ENCODE measurements at regions not wholly inside any gene's neighbourhood (a gene's known extent, or its start where the extent isn't known, plus 50 kb on each side); places are given as distances from the start of the nearest gene placed in this dataset.
"Not testable (repeated sequence)": the region's sequence is repeated elsewhere in the genome, so short reads cannot be mapped to it uniquely, and the experiment has no call there.

DNA sequence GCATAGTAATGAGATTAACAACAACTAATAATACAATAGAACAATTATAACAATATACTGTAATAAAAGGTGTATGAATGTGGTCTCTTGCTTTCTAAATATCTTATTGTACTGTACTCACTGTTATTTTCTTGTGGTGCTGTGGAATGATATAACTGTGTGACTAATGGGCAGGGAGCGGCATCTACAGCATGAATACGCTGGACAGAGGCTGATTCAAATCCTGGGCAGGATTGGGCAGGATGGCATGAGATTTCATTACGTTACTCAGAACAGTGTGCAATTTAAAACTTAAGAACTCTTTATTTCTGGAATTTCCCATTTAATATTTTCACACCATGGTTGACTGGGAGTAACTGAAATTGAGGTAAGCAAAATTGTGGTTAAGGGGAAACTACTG, 1239.8 kb upstream of the GOT2 start:
- TF ChIP-seq POLR2AphosphoS5 (IDR thresholded peaks at IDR 0.05) (no peak), POLR2A (IDR thresholded peaks at IDR 0.05) (no peak)
- TF ChIP-seq, protein P1, sequence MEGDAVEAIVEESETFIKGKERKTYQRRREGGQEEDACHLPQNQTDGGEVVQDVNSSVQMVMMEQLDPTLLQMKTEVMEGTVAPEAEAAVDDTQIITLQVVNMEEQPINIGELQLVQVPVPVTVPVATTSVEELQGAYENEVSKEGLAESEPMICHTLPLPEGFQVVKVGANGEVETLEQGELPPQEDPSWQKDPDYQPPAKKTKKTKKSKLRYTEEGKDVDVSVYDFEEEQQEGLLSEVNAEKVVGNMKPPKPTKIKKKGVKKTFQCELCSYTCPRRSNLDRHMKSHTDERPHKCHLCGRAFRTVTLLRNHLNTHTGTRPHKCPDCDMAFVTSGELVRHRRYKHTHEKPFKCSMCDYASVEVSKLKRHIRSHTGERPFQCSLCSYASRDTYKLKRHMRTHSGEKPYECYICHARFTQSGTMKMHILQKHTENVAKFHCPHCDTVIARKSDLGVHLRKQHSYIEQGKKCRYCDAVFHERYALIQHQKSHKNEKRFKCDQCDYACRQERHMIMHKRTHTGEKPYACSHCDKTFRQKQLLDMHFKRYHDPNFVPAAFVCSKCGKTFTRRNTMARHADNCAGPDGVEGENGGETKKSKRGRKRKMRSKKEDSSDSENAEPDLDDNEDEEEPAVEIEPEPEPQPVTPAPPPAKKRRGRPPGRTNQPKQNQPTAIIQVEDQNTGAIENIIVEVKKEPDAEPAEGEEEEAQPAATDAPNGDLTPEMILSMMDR (IDR thresholded peaks at IDR 0.05), result no peak
- Histone ChIP-seq H3K9me3 (no peaks in the 10 kb centered on the region), H3K4me1 (replicated peaks) (no peaks in the 10 kb centered on the region), H3K36me3 (no peaks in the 10 kb centered on the region), H3K4me3 (no peak overlapping the region), H3K27me3 (replicated peaks; ENCODE audit: insufficient read depth) (no peaks in the 10 kb centered on the region), H3K27ac (no peak overlapping the region)
- intact Hi-C loops (cut with DNase I), result no loop called here
- WGBS, result 90% methylated on average over 3 of the region's 3 CpGs
- no peak for DNase-seq (ENCODE audit: low spot score)

DNA sequence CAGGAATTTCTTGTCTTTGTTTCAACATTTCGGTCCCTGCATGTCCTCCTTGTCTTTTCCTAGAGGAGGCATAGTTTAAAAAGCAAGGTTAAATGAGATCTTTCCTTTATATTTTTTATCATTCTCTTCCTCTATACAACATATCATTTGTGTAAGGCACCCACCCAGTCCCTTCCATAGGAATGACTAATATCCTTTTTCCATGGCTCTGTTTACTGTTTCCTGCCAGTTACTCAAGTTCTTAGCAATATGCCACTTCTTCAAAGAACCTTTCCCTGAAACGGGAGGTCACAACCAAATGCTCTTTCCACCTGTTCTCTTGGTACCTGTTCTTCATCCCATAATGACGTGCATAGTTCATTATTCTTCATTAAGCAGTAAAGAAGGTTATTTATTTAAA, 1237.1 kb upstream of the GOT2 start:
- H3K4me3 ChIP-seq, result no peak overlapping the region
- H3K27me3 ChIP-seq (replicated peaks; ENCODE audit: insufficient read depth), result no peaks in the 10 kb centered on the region
- TF ChIP-seq, protein P1 (IDR thresholded peaks at IDR 0.05), result no peak
- TF ChIP-seq POLR2AphosphoS5 (IDR thresholded peaks at IDR 0.05) (no peak), POLR2A (IDR thresholded peaks at IDR 0.05) (no peak)
- H3K4me1 ChIP-seq (replicated peaks), result no peaks in the 10 kb centered on the region
- H3K27ac ChIP-seq, result no peak overlapping the region
- 67% methylated on average over 3 of the region's 3 CpGs for WGBS
- intact Hi-C loops (cut with DNase I), result no loop called here
- DNase-seq (ENCODE audit: low spot score), result no peak
- no peaks in the 10 kb centered on the region for H3K9me3 ChIP-seq
- no peaks in the 10 kb centered on the region for H3K36me3 ChIP-seq

DNA sequence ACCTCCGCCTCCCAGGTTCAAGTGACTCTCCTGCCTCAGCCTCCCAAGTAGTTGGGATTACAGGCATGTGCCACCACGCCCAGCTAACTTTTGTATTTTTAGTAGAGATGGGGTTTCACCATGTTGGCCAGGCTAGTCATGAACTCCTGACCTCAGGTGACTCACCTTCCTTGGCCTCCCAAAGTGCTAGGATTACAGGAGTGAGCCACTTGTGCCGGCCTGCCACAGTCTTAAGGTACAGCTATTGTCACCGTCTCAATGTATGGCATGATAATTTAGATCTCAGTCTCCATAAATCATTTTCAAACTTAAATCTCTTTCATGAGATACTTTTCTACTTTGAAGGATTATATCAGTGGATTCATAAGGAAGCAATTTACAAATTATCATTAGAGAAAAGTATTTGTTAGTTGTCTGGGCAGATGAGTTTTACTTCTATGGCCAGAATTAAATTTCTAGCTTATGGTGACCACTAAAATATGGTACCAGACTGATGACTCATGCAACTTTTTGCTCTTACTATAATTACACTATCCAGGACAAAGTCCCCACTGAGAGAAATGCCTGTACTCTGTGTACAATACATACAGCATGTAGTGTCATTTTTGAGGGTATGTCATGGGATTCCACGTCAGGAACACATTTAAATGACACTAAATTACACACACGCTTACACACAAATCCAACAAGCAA, 1230.3 kb upstream of the GOT2 start:
- intact Hi-C loops (cut with DNase I), result no loop called here
- no peak overlapping the region for H3K27ac ChIP-seq
- DNase-seq (ENCODE audit: low spot score), result no peak
- no peaks in the 10 kb centered on the region for H3K36me3 ChIP-seq
- TF ChIP-seq POLR2A (IDR thresholded peaks at IDR 0.05) (no peak), POLR2AphosphoS5 (IDR thresholded peaks at IDR 0.05) (no peak)
- TF ChIP-seq, protein P1 (IDR thresholded peaks at IDR 0.05), result no peak
- H3K4me3 ChIP-seq, result no peak overlapping the region
- no peaks in the 10 kb centered on the region for H3K9me3 ChIP-seq
- 89% methylated on average over 6 of the region's 6 CpGs for WGBS
- H3K4me1 ChIP-seq (replicated peaks), result no peaks in the 10 kb centered on the region
- no peaks in the 10 kb centered on the region for H3K27me3 ChIP-seq (replicated peaks; ENCODE audit: insufficient read depth)

DNA sequence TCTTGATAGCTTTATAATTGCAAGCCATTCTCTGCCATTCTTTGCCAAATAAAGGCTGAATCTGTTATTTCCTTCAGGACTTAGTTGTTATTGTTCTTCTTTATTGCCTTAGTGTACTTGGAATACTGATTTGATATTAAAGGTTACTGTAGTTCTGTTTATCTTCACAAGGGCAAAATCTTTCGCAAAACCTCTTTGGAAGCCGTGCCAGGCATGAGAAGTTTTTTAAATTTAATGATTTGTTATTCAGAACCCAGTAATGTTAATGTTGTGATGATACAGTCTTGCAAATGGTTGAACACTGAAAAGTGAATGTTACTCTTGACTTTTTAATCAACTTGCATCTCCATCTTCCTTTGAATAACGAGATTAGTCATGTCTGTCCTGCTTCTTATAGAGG, 1225.2 kb upstream of the GOT2 start:
- Histone ChIP-seq H3K4me1 (replicated peaks) (no peaks in the 10 kb centered on the region), H3K4me3 (no peak overlapping the region), H3K9me3 (no peaks in the 10 kb centered on the region), H3K27ac (no peak overlapping the region), H3K27me3 (replicated peaks; ENCODE audit: insufficient read depth) (no peaks in the 10 kb centered on the region), H3K36me3 (no peaks in the 10 kb centered on the region)
- intact Hi-C loops (cut with DNase I), result no loop called here
- no peak for DNase-seq (ENCODE audit: low spot score)
- TF ChIP-seq POLR2AphosphoS5 (IDR thresholded peaks at IDR 0.05), result no peak
- no peak for TF ChIP-seq POLR2A (IDR thresholded peaks at IDR 0.05)
- TF ChIP-seq, protein P1 (IDR thresholded peaks at IDR 0.05), result no peak
- WGBS, result 75% methylated on average over 3 of the region's 3 CpGs

DNA sequence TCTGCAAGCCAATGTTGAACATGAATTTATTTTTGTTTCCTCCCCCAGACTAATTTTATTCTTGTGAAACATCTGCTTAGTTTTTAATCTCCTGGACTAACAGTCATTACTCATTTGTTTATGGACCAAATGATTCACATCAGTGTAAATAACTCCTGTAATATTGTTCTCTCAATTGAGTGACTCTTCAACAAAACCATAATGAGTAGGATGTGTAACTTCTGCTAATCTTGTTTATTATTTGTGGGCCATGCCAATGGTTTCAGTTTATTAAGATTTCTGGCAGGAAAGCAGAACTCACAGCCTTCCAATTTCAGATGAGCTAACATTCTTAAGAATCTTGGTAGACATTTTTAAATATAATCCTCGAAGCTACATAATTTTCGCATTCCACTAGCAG, 1216.3 kb upstream of the GOT2 start:
- Histone ChIP-seq H3K4me3 (no peak overlapping the region), H3K27ac (no peak overlapping the region), H3K4me1 (replicated peaks) (no peaks in the 10 kb centered on the region), H3K27me3 (replicated peaks; ENCODE audit: insufficient read depth) (no peaks in the 10 kb centered on the region), H3K9me3 (no peaks in the 10 kb centered on the region), H3K36me3 (no peaks in the 10 kb centered on the region)
- no peak for TF ChIP-seq POLR2AphosphoS5 (IDR thresholded peaks at IDR 0.05)
- no peak for TF ChIP-seq POLR2A (IDR thresholded peaks at IDR 0.05)
- TF ChIP-seq, protein P1 (IDR thresholded peaks at IDR 0.05), result no peak
- no peak for DNase-seq (ENCODE audit: low spot score)
- intact Hi-C loops (cut with DNase I), result no loop called here
- 62% methylated on average over 2 of the region's 2 CpGs for WGBS

DNA sequence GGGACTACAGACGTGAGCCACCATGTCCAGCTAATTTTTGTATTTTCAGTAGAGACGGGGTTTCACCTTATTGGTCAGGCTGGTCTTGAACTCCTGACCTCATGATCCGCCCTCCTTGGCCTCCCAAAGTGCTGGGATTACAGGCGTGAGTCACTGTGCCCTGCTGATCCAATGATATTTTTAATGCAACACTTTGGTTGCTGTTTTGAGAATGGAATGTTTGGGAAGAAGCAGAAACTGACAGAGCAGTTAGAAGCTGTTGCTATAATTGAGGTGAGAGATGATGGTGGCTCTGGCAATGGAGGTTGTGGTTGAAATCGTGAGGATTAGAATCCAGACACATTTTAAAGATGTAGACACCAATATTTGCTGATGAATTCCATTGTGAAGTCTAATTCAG, 1209.9 kb upstream of the GOT2 start:
- H3K27me3 ChIP-seq (replicated peaks; ENCODE audit: insufficient read depth); DNase-seq (ENCODE audit: low spot score); H3K9me3 ChIP-seq; H3K36me3 ChIP-seq; H3K27ac ChIP-seq; H3K4me3 ChIP-seq; intact Hi-C loops (cut with DNase I); H3K4me1 ChIP-seq (replicated peaks): not testable (repeated sequence)
- WGBS, result 73% methylated on average over 5 of the region's 5 CpGs

Data from prostate gland (tissue), 2 donors.